Activated T-cell treated with anti-CD3 and anti-CD28 coated beads, Interleukin-2, amount 50 U/mL, for 72 hours (primary cell): ENCODE measurements at regions not wholly inside any gene's neighbourhood (a gene's known extent, or its start where the extent isn't known, plus 50 kb on each side); places are given as distances from the start of the nearest gene placed in this dataset.

ENCODE experiments used
- ATAC-seq, 2 donors: fragments of 150-1000 bp; cut with Tn5 transposase; replicated peaks in 1 of 2; 2 replicates each; pipeline ENCODE4 v1.10.0; 2021; ENCODE audit warnings: moderate library complexity in 2 of 2, mild to moderate bottlenecking in 1 of 2
- DNase-seq, 2 donors: peaks; one replicate each; pipeline ENCODE4 v3.0.0; 2021 to 2022; ENCODE audit warnings: mixed read lengths in 1 of 2
- H3K27ac Mint-ChIP-seq: one replicate; pipeline ENCODE4 v1.8.0; 2022; ENCODE audit warnings: mild to moderate bottlenecking, moderate library complexity, mixed read lengths
- H3K27me3 Mint-ChIP-seq: one replicate; pipeline ENCODE4 v1.8.0; 2022; ENCODE audit warnings: low read depth, mixed read lengths
- H3K36me3 Mint-ChIP-seq, 2 donors: one replicate each; pipeline ENCODE4 v1.8.0; 2022; ENCODE audit warnings: mixed read lengths in 2 of 2, mild to moderate bottlenecking in 1 of 2; ENCODE audit not compliant: insufficient read depth in 2 of 2
- H3K4me1 Mint-ChIP-seq: one replicate; pipeline ENCODE4 v1.8.0; 2022; ENCODE audit warnings: low read depth, mixed read lengths
- H3K4me3 Mint-ChIP-seq, 2 donors: one replicate each; pipeline ENCODE4 v1.8.0; 2022; ENCODE audit warnings: mild to moderate bottlenecking in 2 of 2, mixed read lengths in 2 of 2, moderate library complexity in 2 of 2
- H3K9me3 Mint-ChIP-seq, 2 donors: one replicate each; pipeline ENCODE4 v1.8.0; 2022; ENCODE audit warnings: mixed read lengths in 2 of 2

DNA sequence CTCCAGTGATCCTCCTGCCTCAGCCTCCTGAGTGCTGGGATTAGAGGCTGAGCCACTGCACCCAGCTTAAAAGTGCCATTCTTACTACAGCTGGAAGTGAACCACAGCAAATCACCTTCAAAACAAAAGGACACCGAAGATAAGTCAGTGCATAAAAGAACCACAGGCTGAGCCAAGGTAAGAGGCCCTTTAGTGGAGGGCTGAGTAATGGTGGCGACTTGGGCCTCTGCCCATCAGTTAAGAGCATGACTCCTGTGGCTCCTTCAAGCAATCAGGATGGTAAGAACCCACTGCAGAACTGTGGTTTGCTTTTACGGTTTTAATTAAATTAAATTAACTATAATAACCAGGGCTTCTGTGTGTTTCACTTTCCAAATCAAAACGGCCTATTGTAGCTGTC is 75.1 kb downstream of the CTAGE1 start:
- no peak overlapping the region for H3K27ac Mint-ChIP-seq
- peak; percentile 68 to 75 for ATAC-seq

GRCh38 chr18:22340331-22340730 is 77.4 kb downstream of the CTAGE1 start:
- no peaks in the 10 kb centered on the region for H3K9me3 Mint-ChIP-seq
- no peaks in the 10 kb centered on the region for H3K36me3 Mint-ChIP-seq
- peaks cover 26% of the 10 kb centered on the region for H3K4me1 Mint-ChIP-seq
- no peak overlapping the region for H3K4me3 Mint-ChIP-seq
- H3K27ac Mint-ChIP-seq: no peak overlapping the region
- DNase-seq: no peak
- no peak for ATAC-seq
- H3K27me3 Mint-ChIP-seq: no peaks in the 10 kb centered on the region

More for the DNA sequence above, 75.1 kb downstream of the CTAGE1 start:
- Mint-ChIP-seq H3K36me3 (no peaks in the 10 kb centered on the region), H3K4me1 (peaks cover 39% of the 10 kb centered on the region), H3K27me3 (peaks cover 15% of the 10 kb centered on the region), H3K4me3 (peak overlapping the region; percentile 55 to 60), H3K9me3 (no peaks in the 10 kb centered on the region)
- DNase-seq: peak; percentile 34 to 48

- H3K9me3 Mint-ChIP-seq: no peaks in the 10 kb centered on the region
- ATAC-seq (no peak), DNase-seq (no peak)
- H3K36me3 Mint-ChIP-seq: no peaks in the 10 kb centered on the region
- peaks cover 26% of the 10 kb centered on the region for H3K4me1 Mint-ChIP-seq
- no peak overlapping the region for H3K27ac Mint-ChIP-seq
- H3K27me3 Mint-ChIP-seq: no peaks in the 10 kb centered on the region
- H3K4me3 Mint-ChIP-seq: no peak overlapping the region
These were observed 77.8 kb downstream of the CTAGE1 start for GRCh38 chr18:22339913-22340312.

GRCh38 chr18:22337833-22338232 is 79.9 kb downstream of the CTAGE1 start:
- H3K27ac Mint-ChIP-seq: no peak overlapping the region
- H3K4me3 Mint-ChIP-seq: no peak overlapping the region
- H3K9me3 Mint-ChIP-seq: no peaks in the 10 kb centered on the region
- ATAC-seq (no peak), DNase-seq (no peak)
- H3K4me1 Mint-ChIP-seq: peaks cover 19% of the 10 kb centered on the region
- no peaks in the 10 kb centered on the region for H3K27me3 Mint-ChIP-seq
- H3K36me3 Mint-ChIP-seq: no peaks in the 10 kb centered on the region

- H3K27ac Mint-ChIP-seq: no peak overlapping the region
- H3K36me3 Mint-ChIP-seq: no peaks in the 10 kb centered on the region
- H3K27me3 Mint-ChIP-seq: no peaks in the 10 kb centered on the region
- no peak overlapping the region for H3K4me3 Mint-ChIP-seq
- DNase-seq: no peak
- no peak for ATAC-seq
- peaks cover 15% of the 10 kb centered on the region for H3K4me1 Mint-ChIP-seq
- H3K9me3 Mint-ChIP-seq: no peaks in the 10 kb centered on the region
These were observed 80.4 kb downstream of the CTAGE1 start for GRCh38 chr18:22337306-22337705.

- Mint-ChIP-seq H3K27ac (no peak overlapping the region), H3K9me3 (no peaks in the 10 kb centered on the region), H3K36me3 (no peaks in the 10 kb centered on the region), H3K27me3 (no peaks in the 10 kb centered on the region), H3K4me1 (peaks cover 9% of the 10 kb centered on the region), H3K4me3 (no peak overlapping the region)
- DNase-seq (no peak), ATAC-seq (no peak)
These were observed 81.3 kb downstream of the CTAGE1 start for GRCh38 chr18:22336406-22336805.

- ATAC-seq (no peak), DNase-seq (no peak)
- H3K27me3 Mint-ChIP-seq: no peaks in the 10 kb centered on the region
- H3K27ac Mint-ChIP-seq: no peak overlapping the region
- H3K4me3 Mint-ChIP-seq: no peak overlapping the region
- H3K36me3 Mint-ChIP-seq: no peaks in the 10 kb centered on the region
- H3K9me3 Mint-ChIP-seq: no peaks in the 10 kb centered on the region
- H3K4me1 Mint-ChIP-seq: peaks cover 7% of the 10 kb centered on the region
These were observed 82.0 kb downstream of the CTAGE1 start for GRCh38 chr18:22335731-22336198.

DNA sequence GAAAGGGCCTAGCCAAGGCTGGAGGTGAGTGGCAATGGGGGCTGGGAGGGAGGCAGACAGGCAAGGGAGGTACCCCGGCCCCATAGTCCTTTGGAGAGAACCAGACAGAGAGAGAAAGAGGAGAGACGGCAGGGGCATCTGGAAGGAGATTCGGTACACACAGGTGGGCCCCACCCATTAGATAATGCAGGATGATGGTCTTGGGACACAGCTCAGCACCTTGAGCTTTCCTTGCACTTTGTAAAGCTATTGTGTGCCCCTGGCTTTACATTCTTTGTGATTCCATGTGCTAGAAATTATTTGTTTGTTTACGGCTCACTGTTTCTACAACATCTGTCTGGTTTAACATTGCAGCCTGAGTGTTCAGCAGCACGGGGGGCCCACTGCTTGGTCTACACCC is 83.1 kb downstream of the CTAGE1 start:
- peaks cover 7% of the 10 kb centered on the region for H3K4me1 Mint-ChIP-seq
- H3K36me3 Mint-ChIP-seq: no peaks in the 10 kb centered on the region
- H3K4me3 Mint-ChIP-seq: no peak overlapping the region
- ATAC-seq (no peak), DNase-seq (no peak)
- no peaks in the 10 kb centered on the region for H3K27me3 Mint-ChIP-seq
- H3K9me3 Mint-ChIP-seq: peaks cover 0 to 2% of the 10 kb centered on the region in 2 donors
- H3K27ac Mint-ChIP-seq: no peak overlapping the region

DNA sequence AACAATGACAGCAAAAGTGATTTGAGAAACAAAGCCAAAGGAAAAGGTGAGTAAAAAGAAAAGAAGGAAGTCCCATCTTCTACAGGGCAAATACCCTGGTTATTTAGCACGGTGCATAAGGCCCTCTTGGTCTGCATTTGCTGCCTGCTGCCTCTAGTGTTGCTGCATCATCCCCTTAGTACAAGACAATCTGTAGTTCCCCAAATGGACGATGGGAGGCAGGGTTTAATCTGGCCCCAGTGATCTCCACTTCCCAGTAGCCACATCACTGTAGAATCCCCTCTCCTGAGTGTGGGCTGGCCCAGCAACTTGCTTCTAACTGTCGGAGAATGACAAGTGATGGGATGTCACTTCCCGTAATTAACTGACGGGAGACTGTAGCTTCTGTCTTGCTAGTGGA is 85.1 kb downstream of the CTAGE1 start:
- no peak overlapping the region for H3K4me3 Mint-ChIP-seq
- H3K27ac Mint-ChIP-seq: no peak overlapping the region
- no peaks in the 10 kb centered on the region for H3K27me3 Mint-ChIP-seq
- no peak for DNase-seq
- peaks cover under 1% of the 10 kb centered on the region for H3K4me1 Mint-ChIP-seq
- no peaks in the 10 kb centered on the region for H3K36me3 Mint-ChIP-seq
- peak in 1 of 2 donors; percentile 42 for ATAC-seq
- peaks cover 3 to 6% of the 10 kb centered on the region in 2 donors for H3K9me3 Mint-ChIP-seq

GRCh38 chr18:22330508-22330907 is 87.2 kb downstream of the CTAGE1 start:
- DNase-seq (no peak), ATAC-seq (no peak)
- no peaks in the 10 kb centered on the region for H3K27me3 Mint-ChIP-seq
- H3K36me3 Mint-ChIP-seq: no peaks in the 10 kb centered on the region
- H3K4me3 Mint-ChIP-seq: no peak overlapping the region
- H3K4me1 Mint-ChIP-seq: no peaks in the 10 kb centered on the region
- H3K9me3 Mint-ChIP-seq: peaks cover 3 to 6% of the 10 kb centered on the region in 2 donors
- H3K27ac Mint-ChIP-seq: no peak overlapping the region

GRCh38 chr18:22325396-22325795 is 92.3 kb downstream of the CTAGE1 start:
- ATAC-seq: no peak
- Mint-ChIP-seq H3K27ac (no peak overlapping the region), H3K9me3 (peaks cover 3 to 6% of the 10 kb centered on the region in 2 donors), H3K4me1 (no peaks in the 10 kb centered on the region), H3K27me3 (no peaks in the 10 kb centered on the region), H3K36me3 (no peaks in the 10 kb centered on the region), H3K4me3 (no peak overlapping the region)
- no peak for DNase-seq

DNA sequence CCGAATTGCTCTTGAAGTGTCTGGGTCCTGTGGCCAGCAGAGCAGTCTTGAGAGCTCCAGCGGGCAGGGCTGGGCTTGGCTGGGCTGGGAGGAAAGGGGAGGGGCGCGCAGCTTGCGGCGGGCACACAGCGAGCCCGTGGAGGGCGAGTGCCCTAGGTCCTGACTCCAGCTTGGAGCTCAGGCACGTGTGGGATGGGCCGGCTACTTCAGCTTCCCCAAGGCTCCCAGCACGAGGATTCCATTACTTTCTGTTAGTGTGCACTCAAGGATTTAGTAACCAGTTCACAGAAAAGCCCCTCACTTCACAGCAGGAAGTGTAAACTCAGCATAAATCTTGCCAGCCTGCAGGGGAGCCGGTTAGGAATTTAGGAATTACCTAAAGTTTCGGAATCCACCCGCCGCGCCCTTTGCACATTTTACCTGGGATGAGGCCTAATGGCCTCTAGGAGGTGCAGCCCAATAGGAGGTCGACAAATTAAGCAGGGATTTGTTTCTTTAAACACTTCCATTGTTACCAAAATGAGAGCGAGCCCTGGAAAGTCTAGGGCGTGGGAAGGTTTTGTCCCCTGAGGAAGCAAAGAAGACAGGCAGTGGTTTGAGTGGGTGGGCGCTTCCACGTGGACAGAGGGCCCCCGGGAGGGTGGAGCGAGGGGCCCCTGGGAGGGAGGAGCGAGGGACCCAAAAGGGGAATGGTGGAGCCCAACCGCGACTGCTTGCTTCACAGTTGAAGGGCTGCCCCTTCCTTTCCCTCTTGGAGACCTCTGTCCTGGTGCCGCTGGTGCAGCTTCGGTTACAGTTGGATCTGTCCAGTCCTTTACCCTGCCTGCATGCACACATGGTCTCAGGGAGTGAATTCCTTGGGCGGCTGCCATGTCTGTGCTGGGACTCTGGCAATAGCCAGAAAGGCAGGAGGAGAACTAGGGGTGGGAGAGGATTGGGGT is 93.3 kb downstream of the CTAGE1 start:
- peak in 1 of 2 donors; percentile 58 for ATAC-seq
- no peaks in the 10 kb centered on the region for H3K36me3 Mint-ChIP-seq
- peak overlapping the region; percentile 47 to 51 for H3K4me3 Mint-ChIP-seq
- H3K4me1 Mint-ChIP-seq: no peaks in the 10 kb centered on the region
- H3K27me3 Mint-ChIP-seq: no peaks in the 10 kb centered on the region
- no peak overlapping the region for H3K27ac Mint-ChIP-seq
- peaks cover 3 to 4% of the 10 kb centered on the region in 2 donors for H3K9me3 Mint-ChIP-seq
- DNase-seq: no peak

DNA sequence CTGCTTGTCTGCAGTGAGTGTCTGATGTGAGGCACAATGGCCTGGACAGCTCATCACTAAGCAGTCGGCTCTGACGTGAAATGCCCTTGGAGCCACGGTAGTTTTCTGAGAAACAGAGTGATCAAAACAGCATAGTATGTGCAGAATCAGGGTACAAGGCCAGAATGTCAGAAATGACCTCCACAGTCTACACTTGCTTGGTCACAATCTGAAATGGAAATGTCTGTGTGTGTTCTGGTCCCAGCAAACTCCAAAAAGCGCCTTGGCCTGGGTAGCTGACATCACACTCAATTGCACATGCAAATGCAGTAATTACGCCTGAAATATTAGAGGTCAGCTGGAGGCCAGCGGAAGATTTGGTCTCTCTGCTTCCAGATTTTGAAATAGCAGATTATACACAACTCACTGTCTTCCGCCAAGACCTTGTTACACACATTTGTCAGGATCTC is 95.4 kb downstream of the CTAGE1 start:
- no peaks in the 10 kb centered on the region for H3K36me3 Mint-ChIP-seq
- no peaks in the 10 kb centered on the region for H3K4me1 Mint-ChIP-seq
- no peak overlapping the region for H3K27ac Mint-ChIP-seq
- H3K27me3 Mint-ChIP-seq: no peaks in the 10 kb centered on the region
- no peak overlapping the region for H3K4me3 Mint-ChIP-seq
- ATAC-seq: no peak
- no peaks in the 10 kb centered on the region for H3K9me3 Mint-ChIP-seq
- no peak for DNase-seq
